Kidney (tissue), 13 donors: ENCODE measurements at regions not wholly inside any gene's neighbourhood (a gene's known extent, or its start where the extent isn't known, plus 50 kb on each side); places are given as distances from the start of the nearest gene placed in this dataset.

Source experiments
- DNase-seq, 5 donors: peaks; one replicate each; pipeline ENCODE4 v3.0.0-alpha.2; 2013 to 2020
- FAIRE-seq: peaks from 2 replicates; lab custom pipeline; 2012; peaks lifted over from hg19 to GRCh38; lab: Jason Lieb, UNC
- H3K27ac ChIP-seq, 2 donors: one replicate each; pipeline ENCODE4 v1.7.0; 2013; ENCODE audit warnings: low read depth in 2 of 2, low read length in 2 of 2, inconsistent platforms in 1 of 2
- H3K27me3 ChIP-seq: one replicate; pipeline ENCODE4 v1.7.1; 2013; ENCODE audit warnings: low read length, inconsistent platforms; ENCODE audit not compliant: control insufficient read depth, insufficient read depth
- H3K36me3 ChIP-seq, 3 donors: one replicate each; pipeline versions ENCODE4 v1.7.0 to v1.7.1; 2013; ENCODE audit warnings: low read length in 3 of 3, control low read depth in 1 of 3, inconsistent platforms in 1 of 3; ENCODE audit not compliant: insufficient read depth in 3 of 3, control insufficient read depth in 2 of 3
- H3K4me1 ChIP-seq, 3 donors: one replicate each; pipeline versions ENCODE4 v1.7.0 to v1.7.1; 2013; ENCODE audit warnings: low read length in 3 of 3, inconsistent platforms in 1 of 3, low read depth in 1 of 3; ENCODE audit not compliant: control insufficient read depth in 2 of 3, insufficient read depth in 2 of 3
- H3K4me3 ChIP-seq, 3 donors: one replicate each; pipeline versions ENCODE4 v1.7.0 to v1.8.1; 2013; ENCODE audit warnings: low read length in 3 of 3, control low read depth in 1 of 3, inconsistent platforms in 1 of 3
- H3K9ac ChIP-seq, 3 donors: one replicate each; pipeline versions ENCODE4 v1.7.0 to v1.7.1; 2013; ENCODE audit warnings: low read length in 3 of 3, control low read depth in 1 of 3, inconsistent platforms in 1 of 3
- H3K9me3 ChIP-seq, 3 donors: one replicate each; pipeline versions ENCODE4 v1.7.0 to v1.7.1; 2013; ENCODE audit warnings: low read length in 3 of 3, control low read depth in 1 of 3, inconsistent platforms in 1 of 3; ENCODE audit not compliant: control insufficient read depth in 2 of 3, insufficient read depth in 1 of 3
- intact Hi-C: fragments of 100-400 bp; cut with DNase I; formaldehyde crosslinking; loops from one replicate; pipeline ENCODE4 v1.11.1; 2022
- TF ChIP-seq, protein P1 (sequence below): IDR thresholded peaks from 3 replicates; pipeline ENCODE4 v1.5.1; 2012; ENCODE audit warnings: mild to moderate bottlenecking, moderate library complexity, borderline replicate concordance; ENCODE audit not compliant: insufficient read depth; ENCODE audit errors: extremely low read depth
- donor health status: control.
- donor health status: control.
- donor health status: control.
- donor health status: control.
- donor health status: control.
- donor health status: DM: yes; HTN: yes; CAD: no.
- donor health status: Normal renal cell carcinoma (clear cell type).

DNA sequence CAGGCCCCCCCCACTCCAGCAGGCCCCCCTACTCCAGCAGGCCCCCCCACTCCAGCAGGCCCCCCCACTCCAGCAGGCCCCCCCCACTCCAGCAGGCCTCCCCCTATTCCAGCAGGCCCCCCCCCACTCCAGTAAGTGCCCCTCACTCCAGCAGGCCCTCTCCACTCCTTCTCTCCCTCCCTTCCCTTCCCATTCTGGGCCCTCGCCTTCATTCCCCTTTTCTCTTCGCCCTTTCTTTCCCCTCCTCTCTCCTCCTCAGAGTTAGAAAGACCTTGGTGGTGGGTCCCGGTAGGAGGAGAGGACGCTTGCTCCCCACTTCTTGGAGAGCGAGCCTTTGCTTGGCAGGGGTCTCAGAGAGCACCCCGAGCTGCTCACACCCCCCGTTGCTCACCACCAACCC lies 177.0 kb upstream of the TNRC6C start:
- H3K36me3 ChIP-seq = no peaks in the 10 kb centered on the region
- H3K4me1 ChIP-seq = peaks cover 0 to 6% (median 0%) of the 10 kb centered on the region in 3 donors
- no peak overlapping the region for H3K27ac ChIP-seq
- FAIRE-seq = no peak
- no peak overlapping the region for H3K4me3 ChIP-seq
- H3K9me3 ChIP-seq = no peaks in the 10 kb centered on the region
- intact Hi-C loops = no loop called here
- no peak overlapping the region for H3K9ac ChIP-seq
- H3K27me3 ChIP-seq = no peaks in the 10 kb centered on the region
- DNase-seq = no peak
- TF ChIP-seq, protein P1, sequence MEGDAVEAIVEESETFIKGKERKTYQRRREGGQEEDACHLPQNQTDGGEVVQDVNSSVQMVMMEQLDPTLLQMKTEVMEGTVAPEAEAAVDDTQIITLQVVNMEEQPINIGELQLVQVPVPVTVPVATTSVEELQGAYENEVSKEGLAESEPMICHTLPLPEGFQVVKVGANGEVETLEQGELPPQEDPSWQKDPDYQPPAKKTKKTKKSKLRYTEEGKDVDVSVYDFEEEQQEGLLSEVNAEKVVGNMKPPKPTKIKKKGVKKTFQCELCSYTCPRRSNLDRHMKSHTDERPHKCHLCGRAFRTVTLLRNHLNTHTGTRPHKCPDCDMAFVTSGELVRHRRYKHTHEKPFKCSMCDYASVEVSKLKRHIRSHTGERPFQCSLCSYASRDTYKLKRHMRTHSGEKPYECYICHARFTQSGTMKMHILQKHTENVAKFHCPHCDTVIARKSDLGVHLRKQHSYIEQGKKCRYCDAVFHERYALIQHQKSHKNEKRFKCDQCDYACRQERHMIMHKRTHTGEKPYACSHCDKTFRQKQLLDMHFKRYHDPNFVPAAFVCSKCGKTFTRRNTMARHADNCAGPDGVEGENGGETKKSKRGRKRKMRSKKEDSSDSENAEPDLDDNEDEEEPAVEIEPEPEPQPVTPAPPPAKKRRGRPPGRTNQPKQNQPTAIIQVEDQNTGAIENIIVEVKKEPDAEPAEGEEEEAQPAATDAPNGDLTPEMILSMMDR = no peak

GRCh38 chr17:77782201-77782600 lies 176.3 kb upstream of the TNRC6C start:
- peaks cover 0 to 6% (median 0%) of the 10 kb centered on the region in 3 donors for H3K4me1 ChIP-seq
- H3K4me3 ChIP-seq = no peak overlapping the region
- no peak overlapping the region for H3K9ac ChIP-seq
- TF ChIP-seq, protein P1 = no peak
- no peaks in the 10 kb centered on the region for H3K27me3 ChIP-seq
- DNase-seq = no peak
- H3K27ac ChIP-seq = no peak overlapping the region
- H3K36me3 ChIP-seq = no peaks in the 10 kb centered on the region
- FAIRE-seq = no peak
- intact Hi-C loops = no loop called here
- H3K9me3 ChIP-seq = no peaks in the 10 kb centered on the region

- Histone ChIP-seq H3K36me3 (no peaks in the 10 kb centered on the region), H3K4me3 (no peak overlapping the region), H3K4me1 (peaks cover 0 to 6% (median 0%) of the 10 kb centered on the region in 3 donors), H3K27me3 (no peaks in the 10 kb centered on the region), H3K9ac (no peak overlapping the region), H3K27ac (no peak overlapping the region), H3K9me3 (no peaks in the 10 kb centered on the region)
- FAIRE-seq (no peak), DNase-seq (no peak)
- TF ChIP-seq, protein P1 = no peak
- intact Hi-C loops = no loop called here
Measured at GRCh38 chr17:77782611-77783010, 175.9 kb upstream of the TNRC6C start.
